ENCODE measurements at regions not wholly inside any gene's neighbourhood (a gene's known extent, or its start where the extent isn't known, plus 50 kb on each side); places are given as distances from the start of the nearest gene placed in this dataset.

GRCh38 chr10:3911241-3911640 is 126.2 kb upstream of the KLF6 start:
- TF ChIP-seq POLR2AphosphoS5 (IDR thresholded peaks at IDR 0.05): no peak
- no peak for TF ChIP-seq CTCF (IDR thresholded peaks at IDR 0.05)
